WTC11 (cell line): ENCODE measurements at regions not wholly inside any gene's neighbourhood (a gene's known extent, or its start where the extent isn't known, plus 50 kb on each side); places are given as distances from the start of the nearest gene placed in this dataset.

Experiments
- AFF4 ChIP-seq: sonication (generic); formaldehyde crosslinking; IDR thresholded peaks from 2 replicates; pipeline ENCODE4 v1.8.1; 2023; ENCODE audit warnings: mild to moderate bottlenecking, missing genetic modification reagents, borderline replicate concordance
- ATF2 ChIP-seq: sonication (generic); formaldehyde crosslinking; IDR thresholded peaks from 2 replicates; pipeline ENCODE4 v1.8.1; 2022; ENCODE audit warnings: low read depth, missing genetic modification reagents, borderline replicate concordance
- CTCF ChIP-seq: fragments of 200-600 bp; IDR thresholded peaks from 2 replicates; pipeline ENCODE4 v1.8.0; 2022; ENCODE audit warnings: antibody characterized with exemption
- E2F1 ChIP-seq: sonication (generic); formaldehyde crosslinking; IDR thresholded peaks from 2 replicates; pipeline ENCODE4 v1.8.0; 2022; ENCODE audit warnings: mild to moderate bottlenecking, missing genetic modification reagents
- ESRRA ChIP-seq: sonication (generic); formaldehyde crosslinking; IDR thresholded peaks from 2 replicates; pipeline ENCODE4 v1.8.1; 2022; ENCODE audit warnings: mild to moderate bottlenecking, missing genetic modification reagents, borderline replicate concordance
- FOXP1 ChIP-seq: sonication (generic); formaldehyde crosslinking; IDR thresholded peaks from 2 replicates; pipeline ENCODE4 v1.8.0; 2022; ENCODE audit warnings: missing genetic modification reagents, mild to moderate bottlenecking, moderate library complexity, borderline replicate concordance
- FOXP4 ChIP-seq: sonication (generic); formaldehyde crosslinking; IDR thresholded peaks from 2 replicates; pipeline ENCODE4 v1.8.0; 2022; ENCODE audit warnings: mild to moderate bottlenecking, missing genetic modification reagents
- NR2C2 ChIP-seq: sonication (generic); formaldehyde crosslinking; IDR thresholded peaks from 2 replicates; pipeline ENCODE4 v1.8.0; 2022; ENCODE audit warnings: mild to moderate bottlenecking, missing genetic modification reagents
- NR3C1 ChIP-seq: sonication (generic); formaldehyde crosslinking; conservative IDR thresholded peaks from 2 replicates; pipeline ENCODE4 v1.8.1; 2023; ENCODE audit warnings: low read depth, mild to moderate bottlenecking, missing genetic modification reagents
- SOX15 ChIP-seq: fragments of 250-450 bp; sonication (Bioruptor Pico); IDR thresholded peaks from 2 replicates; pipeline ENCODE4 v1.9.0; 2021; ENCODE audit warnings: mild to moderate bottlenecking
- TP53 ChIP-seq: sonication (generic); formaldehyde crosslinking; IDR thresholded peaks from 2 replicates; pipeline ENCODE4 v1.8.1; 2023; ENCODE audit warnings: mild to moderate bottlenecking, missing genetic modification reagents
- ZNF121 ChIP-seq: sonication (generic); formaldehyde crosslinking; IDR thresholded peaks from 2 replicates; pipeline ENCODE4 v1.8.0; 2023; ENCODE audit warnings: missing genetic modification reagents
- ZNF425 ChIP-seq: fragments of 250-450 bp; sonication (Bioruptor Pico); conservative IDR thresholded peaks from 2 replicates; pipeline ENCODE4 v1.9.0; 2021; ENCODE audit warnings: mild to moderate bottlenecking
- ZNF512 ChIP-seq: sonication (generic); formaldehyde crosslinking; IDR thresholded peaks from 2 replicates; pipeline ENCODE4 v1.8.1; 2022; ENCODE audit warnings: missing genetic modification reagents, borderline replicate concordance

GRCh38 chrY:7262531-7262930 is 351.0 kb upstream of the AMELY start:
- TF ChIP-seq CTCF (no peak), NR3C1 (CRISPR knock-in tag) (no peak), SOX15 (CRISPR knock-in tag) (no peak), NR2C2 (no peak), ZNF121 (no peak), ESRRA (CRISPR knock-in tag) (no peak), TP53 (CRISPR knock-in tag) (no peak), ZNF512 (CRISPR knock-in tag) (no peak), AFF4 (CRISPR knock-in tag) (no peak), FOXP1 (CRISPR knock-in tag) (no peak), ATF2 (CRISPR knock-in tag) (no peak), ZNF425 (CRISPR knock-in tag) (no peak), E2F1 (CRISPR knock-in tag) (no peak), FOXP4 (CRISPR knock-in tag) (no peak)
